ENCODE measurements at regions not wholly inside any gene's neighbourhood (a gene's known extent, or its start where the extent isn't known, plus 50 kb on each side); places are given as distances from the start of the nearest gene placed in this dataset.

- TF ChIP-seq, protein P1, sequence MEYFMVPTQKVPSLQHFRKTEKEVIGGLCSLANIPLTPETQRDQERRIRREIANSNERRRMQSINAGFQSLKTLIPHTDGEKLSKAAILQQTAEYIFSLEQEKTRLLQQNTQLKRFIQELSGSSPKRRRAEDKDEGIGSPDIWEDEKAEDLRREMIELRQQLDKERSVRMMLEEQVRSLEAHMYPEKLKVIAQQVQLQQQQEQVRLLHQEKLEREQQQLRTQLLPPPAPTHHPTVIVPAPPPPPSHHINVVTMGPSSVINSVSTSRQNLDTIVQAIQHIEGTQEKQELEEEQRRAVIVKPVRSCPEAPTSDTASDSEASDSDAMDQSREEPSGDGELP (CRISPR knock-in tag; IDR thresholded peaks at IDR 0.05; ENCODE audit: borderline replicate concordance), result peak; percentile 14; the same call in 1 of the 2 replicates
- TF ChIP-seq CBX8 (IDR thresholded peaks at IDR 0.05; ENCODE audit: borderline replicate concordance, extremely low read depth, low read depth, low read length, poor library complexity, severe bottlenecking) (no peak), ESRRA (IDR thresholded peaks at IDR 0.05; ENCODE audit: borderline replicate concordance, low read depth) (peak; percentile 28; the same call in 1 of the 2 replicates), ZFP36 (IDR thresholded peaks at IDR 0.05; ENCODE audit: low read depth, low read length, partially characterized antibody) (peak; percentile 33), TFAM (CRISPR knock-in tag; conservative IDR thresholded peaks at IDR 0.05) (no peak)
- TF ChIP-seq, protein P2, sequence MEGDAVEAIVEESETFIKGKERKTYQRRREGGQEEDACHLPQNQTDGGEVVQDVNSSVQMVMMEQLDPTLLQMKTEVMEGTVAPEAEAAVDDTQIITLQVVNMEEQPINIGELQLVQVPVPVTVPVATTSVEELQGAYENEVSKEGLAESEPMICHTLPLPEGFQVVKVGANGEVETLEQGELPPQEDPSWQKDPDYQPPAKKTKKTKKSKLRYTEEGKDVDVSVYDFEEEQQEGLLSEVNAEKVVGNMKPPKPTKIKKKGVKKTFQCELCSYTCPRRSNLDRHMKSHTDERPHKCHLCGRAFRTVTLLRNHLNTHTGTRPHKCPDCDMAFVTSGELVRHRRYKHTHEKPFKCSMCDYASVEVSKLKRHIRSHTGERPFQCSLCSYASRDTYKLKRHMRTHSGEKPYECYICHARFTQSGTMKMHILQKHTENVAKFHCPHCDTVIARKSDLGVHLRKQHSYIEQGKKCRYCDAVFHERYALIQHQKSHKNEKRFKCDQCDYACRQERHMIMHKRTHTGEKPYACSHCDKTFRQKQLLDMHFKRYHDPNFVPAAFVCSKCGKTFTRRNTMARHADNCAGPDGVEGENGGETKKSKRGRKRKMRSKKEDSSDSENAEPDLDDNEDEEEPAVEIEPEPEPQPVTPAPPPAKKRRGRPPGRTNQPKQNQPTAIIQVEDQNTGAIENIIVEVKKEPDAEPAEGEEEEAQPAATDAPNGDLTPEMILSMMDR (IDR thresholded peaks at IDR 0.05 in 2 of 3, conservative IDR thresholded peaks at IDR 0.05 in 1 of 3; ENCODE audit: insufficient read depth in 2 of 3, low read depth in 1 of 3, low read length in 3 of 3), result peak in 2 of 3 experiments; percentile 21 to 22; a peak in 3 of 6 replicates
Measured at GRCh38 chr15:77548589-77549557, 83.8 kb downstream of the LINGO1 start (continued).

Measured in K562 (cell line).